Fibroblast of gingiva (primary cell): ENCODE measurements at regions not wholly inside any gene's neighbourhood (a gene's known extent, or its start where the extent isn't known, plus 50 kb on each side); places are given as distances from the start of the nearest gene placed in this dataset.
"Not testable (repeated sequence)": the region's sequence is repeated elsewhere in the genome, so short reads cannot be mapped to it uniquely, and the experiment has no call there.

Experiments
- DNase-seq: peaks from one replicate; pipeline ENCODE4 v3.0.0-alpha.2; 2011; ENCODE audit warnings: low read depth

GRCh38 chr1:65590279-65590678 is 169.8 kb downstream of the LEPR start:
- DNase-seq, result no peak

GRCh38 chr1:65593516-65593915 is 173.0 kb downstream of the LEPR start:
- no peak for DNase-seq

- no peak for DNase-seq
Measured at GRCh38 chr1:65595724-65596123, 175.3 kb downstream of the LEPR start.

GRCh38 chr1:65596768-65597167 is 176.3 kb downstream of the LEPR start:
- no peak for DNase-seq

GRCh38 chr1:65605621-65606020 is 185.2 kb downstream of the LEPR start:
- DNase-seq, result peak; percentile 28

GRCh38 chr1:65606426-65606825 is 186.0 kb downstream of the LEPR start:
- DNase-seq, result no peak

- no peak for DNase-seq
Measured at GRCh38 chr1:65613884-65614283, 178.8 kb upstream of the PDE4B start.

GRCh38 chr1:65615859-65616258 is 176.8 kb upstream of the PDE4B start:
- DNase-seq, result no peak

GRCh38 chr1:65621721-65622120 is 171.0 kb upstream of the PDE4B start:
- DNase-seq, result not testable (repeated sequence)

- no peak for DNase-seq
Measured at GRCh38 chr1:65623895-65624294, 168.8 kb upstream of the PDE4B start.

- no peak for DNase-seq
Measured at GRCh38 chr1:65625528-65625927, 167.2 kb upstream of the PDE4B start.

- DNase-seq, result no peak
Measured at GRCh38 chr1:65626003-65626402, 166.7 kb upstream of the PDE4B start.

- no peak for DNase-seq
Measured at GRCh38 chr1:65629788-65630187, 162.9 kb upstream of the PDE4B start.

GRCh38 chr1:65630855-65631254 is 161.8 kb upstream of the PDE4B start:
- peak; percentile 56 for DNase-seq

- no peak for DNase-seq
Measured at GRCh38 chr1:65632235-65632634, 160.5 kb upstream of the PDE4B start.

- peak; percentile 3 for DNase-seq
Measured at GRCh38 chr1:65640046-65640445, 152.6 kb upstream of the PDE4B start.

GRCh38 chr1:65649185-65649584 is 143.5 kb upstream of the PDE4B start:
- not testable (repeated sequence) for DNase-seq

GRCh38 chr1:65650682-65651081 is 142.0 kb upstream of the PDE4B start:
- no peak for DNase-seq

- DNase-seq, result not testable (repeated sequence)
Measured at GRCh38 chr1:65654526-65654925, 138.2 kb upstream of the PDE4B start.

- not testable (repeated sequence) for DNase-seq
Measured at GRCh38 chr1:65657609-65658008, 135.1 kb upstream of the PDE4B start.

GRCh38 chr1:65658122-65658521 is 134.6 kb upstream of the PDE4B start:
- DNase-seq, result peak; percentile 14

- DNase-seq, result no peak
Measured at GRCh38 chr1:65668368-65668767, 124.3 kb upstream of the PDE4B start.

GRCh38 chr1:65670518-65670917 is 122.2 kb upstream of the PDE4B start:
- no peak for DNase-seq

GRCh38 chr1:65674522-65674921 is 118.2 kb upstream of the PDE4B start:
- DNase-seq, result no peak

GRCh38 chr1:65679773-65680172 is 112.9 kb upstream of the PDE4B start:
- no peak for DNase-seq
